GM12878 (cell line): ENCODE measurements at regions not wholly inside any gene's neighbourhood (a gene's known extent, or its start where the extent isn't known, plus 50 kb on each side); places are given as distances from the start of the nearest gene placed in this dataset.

ENCODE experiments used
- ATAC-seq: fragments of 200-7000 bp; cut with Tn5 transposase; 3 replicates; pipeline ENCODE4 v1.9.1; 2020; ENCODE audit warnings: mild to moderate bottlenecking, moderate library complexity
- BruUV-seq: library from RNA; stranded (reverse); fragments of 400-500 nt; replicated peaks from 2 replicates; lab custom pipeline; 2021; lab: Mats Ljungman, UMichigan
- CTCF ChIA-PET: fragments of 300-600 bp; sonication (Branson Sonifier 250); formaldehyde crosslinking; extraction: SDS; loops from one replicate; lab custom pipeline; 2021; ENCODE audit warnings: inconsistent platforms; lab: Yijun Ruan, JAX
- POLR2A ChIA-PET: fragments of 350-600 bp; formaldehyde crosslinking; extraction: SDS; loops from one replicate; lab custom pipeline; 2021; ENCODE audit warnings: inconsistent platforms; lab: Charles Lee
- RAD21 ChIA-PET: fragments of 300-600 bp; sonication (Branson Sonifier 250); formaldehyde crosslinking; loops from one replicate; lab custom pipeline; 2023; ENCODE audit warnings: antibody characterized with exemption; ENCODE audit not compliant: unreplicated experiment; lab: Charles Lee
- SMC1A ChIA-PET: fragments of 300-600 bp; sonication (Branson Sonifier 250); formaldehyde crosslinking; loops from one replicate; lab custom pipeline; 2023; ENCODE audit not compliant: unreplicated experiment, uncharacterized antibody; lab: Charles Lee
- DNase-seq: peaks from one replicate; pipeline ENCODE4 v3.0.0-alpha.2; 2011; ENCODE audit warnings: low read depth, low spot score
- FAIRE-seq: peaks from 3 replicates; lab custom pipeline; 2011; peaks lifted over from hg19 to GRCh38; lab: Jason Lieb, UNC
- H2AFZ ChIP-seq: 2 replicates; pipeline ENCODE4 v1.6.0; 2011; ENCODE audit warnings: low read depth, low read length, control low read depth; ENCODE audit not compliant: control insufficient read depth
- H3K27ac ChIP-seq: 2 replicates; pipeline ENCODE4 v1.5.1; 2011; ENCODE audit warnings: control low read depth; ENCODE audit not compliant: control insufficient read depth, insufficient read depth
- H3K27me3 ChIP-seq, 2 experiments: replicated peaks in 1 of 2; 2 replicates each; pipeline versions ENCODE4 v1.6.0 to v1.6.1; 2011; ENCODE audit warnings: low read length in 1 of 2; ENCODE audit not compliant: control insufficient read depth in 2 of 2, insufficient read depth in 2 of 2
- H3K36me3 ChIP-seq, 2 experiments: 2 replicates each; pipeline ENCODE4 v1.5.1; 2011; ENCODE audit warnings: low read length in 1 of 2; ENCODE audit not compliant: control insufficient read depth in 2 of 2, insufficient read depth in 2 of 2
- H3K4me1 ChIP-seq: 2 replicates; pipeline ENCODE4 v1.6.1; 2011; ENCODE audit warnings: mild to moderate bottlenecking, low read length, moderate library complexity, mixed read lengths; ENCODE audit not compliant: control insufficient read depth, insufficient read depth
- H3K4me2 ChIP-seq: 2 replicates; pipeline ENCODE4 v1.6.0; 2011; ENCODE audit warnings: control low read depth; ENCODE audit not compliant: control insufficient read depth, insufficient read depth
- H3K4me3 ChIP-seq: fragments of 200-600 bp; sonication (generic); 2 replicates; pipeline ENCODE4 v1.5.1; 2016
- H3K79me2 ChIP-seq: 2 replicates; pipeline ENCODE4 v1.6.0; 2011; ENCODE audit warnings: low read length; ENCODE audit not compliant: control insufficient read depth, insufficient read depth
- H3K9ac ChIP-seq: 2 replicates; pipeline ENCODE4 v1.8.0; 2011; ENCODE audit warnings: low read length, control low read depth, mixed read lengths; ENCODE audit not compliant: control insufficient read depth, insufficient read depth
- H3K9me3 ChIP-seq: replicated peaks from 3 replicates; pipeline ENCODE4 v1.5.1; 2011; ENCODE audit warnings: mild to moderate bottlenecking, low read length; ENCODE audit not compliant: control insufficient read depth, insufficient read depth
- H4K20me1 ChIP-seq: 2 replicates; pipeline ENCODE4 v1.6.0; 2011; ENCODE audit not compliant: control insufficient read depth, insufficient read depth
- PAX5 ChIP-seq: IDR thresholded peaks from 2 replicates; pipeline ENCODE4 v1.6.1; 2011; ENCODE audit warnings: low read depth, low read length, borderline replicate concordance
- SPI1 ChIP-seq: IDR thresholded peaks from 2 replicates; pipeline ENCODE4 v1.6.1; 2011; ENCODE audit warnings: low read depth, mild to moderate bottlenecking, low read length, moderate library complexity, borderline replicate concordance; ENCODE audit not compliant: insufficient read depth
- WGBS: methylation state at CpG from one replicate; pipeline ENCODE4 v1.1.6; 2016; ENCODE audit warnings: low lambda C conversion rate; ENCODE audit not compliant: insufficient replicate concordance, insufficient coverage; ENCODE audit errors: missing lambda C conversion rate; 5-methylcytosine and 5-hydroxymethylcytosine counted together
- in situ Hi-C: fragments of 300-500 bp; cut with MboI; formaldehyde crosslinking; loops from 9 replicates; pipeline ENCODE4 v1.14.3; 2018; ENCODE audit warnings: mixed read lengths
- intact Hi-C: fragments of 100-400 bp; cut with micrococcal nuclease; formaldehyde crosslinking; loops from one replicate; pipeline ENCODE4 v1.14.2; 2022; ENCODE audit not compliant: unreplicated experiment
- TF ChIP-seq, protein P1 (sequence below): IDR thresholded peaks from 2 replicates; pipeline ENCODE4 v1.6.1; 2011; ENCODE audit warnings: low read depth, low read length, improper control_type of control experiment, borderline replicate concordance
- TF ChIP-seq, protein P2 (sequence below): fragments of 450-650 bp; IDR thresholded peaks from 2 replicates; pipeline ENCODE4 v1.6.1; 2017; ENCODE audit warnings: borderline replicate concordance

GRCh38 chr17:64769712-64770111 is 107.6 kb upstream of the SMURF2 start:
- ATAC-seq, result no peak
- intact Hi-C loops (no loop called here), in situ Hi-C loops (loop anchor here (10.0 kb wide), 1 partner anchor 175 kb away; no protein-coding TSS in a partner anchor)
- Histone ChIP-seq H4K20me1 (no peaks in the 10 kb centered on the region), H2AFZ (no peak overlapping the region), H3K4me3 (no peak overlapping the region), H3K27me3 (no peaks in the 10 kb centered on the region), H3K9ac (no peak overlapping the region), H3K27ac (no peak overlapping the region), H3K4me2 (no peak overlapping the region), H3K79me2 (no peaks in the 10 kb centered on the region), H3K36me3 (no peaks in the 10 kb centered on the region), H3K9me3 (no peaks in the 10 kb centered on the region), H3K4me1 (no peaks in the 10 kb centered on the region)
- POLR2A ChIA-PET, result no interaction called here
- 91% methylated on average over 7 of the region's 7 CpGs for WGBS
- SMC1A ChIA-PET, result interaction anchor here (0.6 kb wide), 1 partner anchor 166 kb away, joined by 3 read pairs; no protein-coding TSS in a partner anchor
- RAD21 ChIA-PET, result interaction anchor here (0.8 kb wide), 1 partner anchor 365 kb away, joined by 3 read pairs; no protein-coding TSS in a partner anchor
- no peak for DNase-seq
- CTCF ChIA-PET, result interaction anchor here (0.6 to 1.0 kb wide), 2 partner anchors 14 to 1216 kb away, joined by 3 read pairs; no protein-coding TSS in a partner anchor
- no peak for FAIRE-seq
- BruUV-seq, result no TSS peak
- TF ChIP-seq SPI1, result no peak
- TF ChIP-seq, protein P1, sequence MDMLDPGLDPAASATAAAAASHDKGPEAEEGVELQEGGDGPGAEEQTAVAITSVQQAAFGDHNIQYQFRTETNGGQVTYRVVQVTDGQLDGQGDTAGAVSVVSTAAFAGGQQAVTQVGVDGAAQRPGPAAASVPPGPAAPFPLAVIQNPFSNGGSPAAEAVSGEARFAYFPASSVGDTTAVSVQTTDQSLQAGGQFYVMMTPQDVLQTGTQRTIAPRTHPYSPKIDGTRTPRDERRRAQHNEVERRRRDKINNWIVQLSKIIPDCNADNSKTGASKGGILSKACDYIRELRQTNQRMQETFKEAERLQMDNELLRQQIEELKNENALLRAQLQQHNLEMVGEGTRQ, result no peak
- no peak for TF ChIP-seq PAX5
- TF ChIP-seq, protein P2, sequence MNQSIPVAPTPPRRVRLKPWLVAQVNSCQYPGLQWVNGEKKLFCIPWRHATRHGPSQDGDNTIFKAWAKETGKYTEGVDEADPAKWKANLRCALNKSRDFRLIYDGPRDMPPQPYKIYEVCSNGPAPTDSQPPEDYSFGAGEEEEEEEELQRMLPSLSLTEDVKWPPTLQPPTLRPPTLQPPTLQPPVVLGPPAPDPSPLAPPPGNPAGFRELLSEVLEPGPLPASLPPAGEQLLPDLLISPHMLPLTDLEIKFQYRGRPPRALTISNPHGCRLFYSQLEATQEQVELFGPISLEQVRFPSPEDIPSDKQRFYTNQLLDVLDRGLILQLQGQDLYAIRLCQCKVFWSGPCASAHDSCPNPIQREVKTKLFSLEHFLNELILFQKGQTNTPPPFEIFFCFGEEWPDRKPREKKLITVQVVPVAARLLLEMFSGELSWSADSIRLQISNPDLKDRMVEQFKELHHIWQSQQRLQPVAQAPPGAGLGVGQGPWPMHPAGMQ, result no peak
